ENCODE measurements at regions not wholly inside any gene's neighbourhood (a gene's known extent, or its start where the extent isn't known, plus 50 kb on each side); places are given as distances from the start of the nearest gene placed in this dataset.
"Not testable (repeated sequence)": the region's sequence is repeated elsewhere in the genome, so short reads cannot be mapped to it uniquely, and the experiment has no call there.

DNA sequence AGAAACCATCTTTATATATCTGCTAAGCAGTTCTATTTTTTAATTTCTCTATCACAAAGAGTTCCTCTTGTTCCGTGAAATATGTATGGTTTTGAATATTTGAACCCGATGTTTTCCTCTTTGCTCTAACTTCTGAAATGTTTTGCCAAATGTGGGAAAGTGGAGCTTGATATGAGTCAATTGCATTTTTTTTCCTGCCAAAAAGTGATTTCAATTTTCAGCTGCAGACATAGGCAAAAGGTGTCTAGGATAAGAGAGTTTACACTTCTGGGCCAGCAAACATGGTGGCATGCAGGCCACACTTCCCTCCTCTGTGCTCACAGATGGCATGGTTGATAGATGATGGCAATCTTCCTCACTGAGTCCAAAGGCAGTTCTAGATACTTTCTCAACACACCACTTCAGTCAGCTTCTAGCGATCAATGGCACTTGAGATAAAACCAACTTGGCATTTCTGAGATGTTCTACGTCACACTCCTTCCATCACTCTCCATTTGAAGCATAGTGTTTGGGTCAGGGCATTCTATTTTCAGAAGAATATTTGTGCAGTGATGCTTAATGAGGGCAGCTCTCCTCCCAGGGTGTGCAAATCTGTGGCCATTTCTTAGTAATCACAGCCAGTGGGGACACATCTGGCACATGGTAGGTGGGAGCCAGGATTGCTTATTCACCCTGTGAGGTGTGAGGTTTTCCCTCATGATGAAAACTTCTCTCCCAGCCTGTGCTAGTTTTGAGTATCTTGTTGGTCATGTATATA lies 54.4 kb upstream of the SCAF4 start:
- no peaks in the 10 kb centered on the region for H4K20me1 ChIP-seq (ENCODE audit: low read depth)
- no peaks in the 10 kb centered on the region for H3K79me2 ChIP-seq (ENCODE audit: low read depth)
- no peak overlapping the region for H3K4me2 ChIP-seq
- H3F3A ChIP-seq (ENCODE audit: low read depth): no peaks in the 10 kb centered on the region
- H3K4me1 ChIP-seq: no peaks in the 10 kb centered on the region
- DNase-seq (ENCODE audit: low spot score): no peak
- H3K36me3 Mint-ChIP-seq: no peaks in the 10 kb centered on the region
- H3K36me3 ChIP-seq: no peaks in the 10 kb centered on the region
- peaks cover 9% of the 10 kb centered on the region for H3K4me1 Mint-ChIP-seq
- no peak overlapping the region for H3K4me3 ChIP-seq
- H3K27me3 Mint-ChIP-seq (ENCODE audit: insufficient read depth, low read depth): peaks cover 2% of the 10 kb centered on the region
- H3K27ac ChIP-seq: no peak overlapping the region
- H3K27ac Mint-ChIP-seq: no peak overlapping the region
- no peak overlapping the region for H2AFZ ChIP-seq (replicated peaks)
- H3K9me3 ChIP-seq (ENCODE audit: low read depth): no peaks in the 10 kb centered on the region
- H3K9me3 Mint-ChIP-seq: peaks cover 10% of the 10 kb centered on the region
- no peak for TF ChIP-seq EZH2phosphoT487 (IDR thresholded peaks at IDR 0.05)
- TF ChIP-seq, protein P1, sequence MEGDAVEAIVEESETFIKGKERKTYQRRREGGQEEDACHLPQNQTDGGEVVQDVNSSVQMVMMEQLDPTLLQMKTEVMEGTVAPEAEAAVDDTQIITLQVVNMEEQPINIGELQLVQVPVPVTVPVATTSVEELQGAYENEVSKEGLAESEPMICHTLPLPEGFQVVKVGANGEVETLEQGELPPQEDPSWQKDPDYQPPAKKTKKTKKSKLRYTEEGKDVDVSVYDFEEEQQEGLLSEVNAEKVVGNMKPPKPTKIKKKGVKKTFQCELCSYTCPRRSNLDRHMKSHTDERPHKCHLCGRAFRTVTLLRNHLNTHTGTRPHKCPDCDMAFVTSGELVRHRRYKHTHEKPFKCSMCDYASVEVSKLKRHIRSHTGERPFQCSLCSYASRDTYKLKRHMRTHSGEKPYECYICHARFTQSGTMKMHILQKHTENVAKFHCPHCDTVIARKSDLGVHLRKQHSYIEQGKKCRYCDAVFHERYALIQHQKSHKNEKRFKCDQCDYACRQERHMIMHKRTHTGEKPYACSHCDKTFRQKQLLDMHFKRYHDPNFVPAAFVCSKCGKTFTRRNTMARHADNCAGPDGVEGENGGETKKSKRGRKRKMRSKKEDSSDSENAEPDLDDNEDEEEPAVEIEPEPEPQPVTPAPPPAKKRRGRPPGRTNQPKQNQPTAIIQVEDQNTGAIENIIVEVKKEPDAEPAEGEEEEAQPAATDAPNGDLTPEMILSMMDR (IDR thresholded peaks at IDR 0.05): no peak
- no peak overlapping the region for H3K4me3 Mint-ChIP-seq
- H3K27me3 ChIP-seq: no peaks in the 10 kb centered on the region
- no peak overlapping the region for H3K9ac ChIP-seq

DNA sequence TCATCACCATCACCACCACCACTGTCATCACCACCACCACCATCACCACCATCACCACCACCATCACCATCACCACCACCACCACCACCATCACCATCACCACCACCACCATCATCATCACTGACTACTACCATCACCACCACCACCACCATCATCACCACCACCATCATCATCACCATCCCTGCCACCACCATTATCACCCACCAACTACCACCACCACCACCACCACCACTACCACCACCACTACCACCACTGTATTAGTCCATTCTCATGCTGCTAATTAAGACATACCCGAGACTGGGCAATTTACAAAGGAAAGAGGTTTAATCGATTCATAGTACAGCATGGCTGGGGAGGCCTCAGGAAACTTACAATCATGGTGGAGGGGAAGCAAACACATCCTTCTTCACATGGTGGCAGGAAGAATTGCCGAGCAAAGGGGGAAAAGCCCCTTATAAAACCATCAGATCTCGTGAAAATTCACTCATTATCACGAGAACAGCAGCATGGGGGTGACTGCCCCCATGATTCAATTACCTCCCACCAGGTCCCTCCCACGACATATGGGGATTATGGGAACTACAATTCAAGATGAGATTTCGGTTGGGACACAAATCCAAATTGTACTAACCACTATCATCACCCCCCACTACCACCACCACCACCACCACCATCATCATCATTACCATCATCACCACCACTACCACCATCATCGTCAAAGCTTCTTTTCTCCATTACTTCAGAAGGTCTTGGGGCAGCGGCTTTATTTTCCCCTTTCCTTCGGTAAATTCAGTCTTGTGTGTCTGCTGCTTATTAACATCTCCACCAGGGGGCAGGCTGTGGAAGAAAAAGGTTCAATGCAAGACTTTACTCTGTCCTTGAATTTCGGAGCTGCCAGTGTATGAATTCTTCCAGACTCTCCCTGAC lies 53.6 kb upstream of the SCAF4 start:
- H3K27ac Mint-ChIP-seq: not testable (repeated sequence)

DNA sequence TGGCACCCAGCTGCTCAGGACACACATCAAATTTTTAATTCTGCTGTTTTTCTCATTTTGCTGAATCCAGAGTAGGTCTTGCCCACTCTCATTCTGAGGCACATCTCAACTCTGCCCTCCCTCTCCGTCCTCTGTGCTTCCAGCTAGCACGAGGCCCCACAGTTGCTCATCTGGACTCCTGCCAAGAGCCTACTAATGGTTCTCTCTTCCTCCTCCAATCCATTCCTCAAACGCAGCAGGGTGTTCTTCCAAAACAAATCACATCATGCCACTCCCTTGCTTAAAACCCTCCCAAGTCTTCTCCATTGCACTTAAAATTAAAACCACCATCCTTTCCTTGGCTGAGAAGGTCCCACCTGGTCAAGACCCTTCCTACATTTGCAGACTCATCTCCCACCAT lies 49.8 kb upstream of the SCAF4 start:
- no peaks in the 10 kb centered on the region for H3K79me2 ChIP-seq (ENCODE audit: low read depth)
- TF ChIP-seq, protein P1 (IDR thresholded peaks at IDR 0.05): no peak
- TF ChIP-seq EZH2 (IDR thresholded peaks at IDR 0.05) (no peak), EZH2phosphoT487 (IDR thresholded peaks at IDR 0.05) (no peak)
- Mint-ChIP-seq H3K9me3 (peaks cover 3% of the 10 kb centered on the region), H3K27ac (no peak overlapping the region), H3K4me1 (peaks cover 11% of the 10 kb centered on the region), H3K36me3 (no peaks in the 10 kb centered on the region), H3K4me3 (no peak overlapping the region), H3K27me3 (ENCODE audit: insufficient read depth, low read depth) (peaks cover 7% of the 10 kb centered on the region)
- H3K27me3 ChIP-seq: no peaks in the 10 kb centered on the region
- no peak overlapping the region for H2AFZ ChIP-seq (replicated peaks)
- no peak overlapping the region for H3K4me3 ChIP-seq
- no peak for DNase-seq (ENCODE audit: low spot score)
- H3K9ac ChIP-seq: no peak overlapping the region
- no peaks in the 10 kb centered on the region for H3K36me3 ChIP-seq
- H3K4me2 ChIP-seq: no peak overlapping the region
- H4K20me1 ChIP-seq (ENCODE audit: low read depth): no peaks in the 10 kb centered on the region
- H3F3A ChIP-seq (ENCODE audit: low read depth): no peaks in the 10 kb centered on the region
- H3K9me3 ChIP-seq (ENCODE audit: low read depth): no peaks in the 10 kb centered on the region
- no peak overlapping the region for H3K27ac ChIP-seq
- H3K4me1 ChIP-seq: no peaks in the 10 kb centered on the region

More for the DNA sequence above, 53.6 kb upstream of the SCAF4 start:
- not testable (repeated sequence) for H3F3A ChIP-seq (ENCODE audit: low read depth); H3K27me3 Mint-ChIP-seq (ENCODE audit: insufficient read depth, low read depth); H4K20me1 ChIP-seq (ENCODE audit: low read depth); H3K4me3 Mint-ChIP-seq; H3K9me3 ChIP-seq (ENCODE audit: low read depth); H3K4me3 ChIP-seq; H3K79me2 ChIP-seq (ENCODE audit: low read depth); H3K4me1 Mint-ChIP-seq; H3K9me3 Mint-ChIP-seq; H3K27me3 ChIP-seq; H3K27ac ChIP-seq; H3K36me3 ChIP-seq; H3K4me2 ChIP-seq; H3K36me3 Mint-ChIP-seq; H3K4me1 ChIP-seq; H2AFZ ChIP-seq (replicated peaks); H3K9ac ChIP-seq
- TF ChIP-seq, protein P1 (IDR thresholded peaks at IDR 0.05): peak; percentile 85
- peak; percentile 83 for DNase-seq (ENCODE audit: low spot score)
